ENCODE measurements at regions not wholly inside any gene's neighbourhood (a gene's known extent, or its start where the extent isn't known, plus 50 kb on each side); places are given as distances from the start of the nearest gene placed in this dataset.

DNA sequence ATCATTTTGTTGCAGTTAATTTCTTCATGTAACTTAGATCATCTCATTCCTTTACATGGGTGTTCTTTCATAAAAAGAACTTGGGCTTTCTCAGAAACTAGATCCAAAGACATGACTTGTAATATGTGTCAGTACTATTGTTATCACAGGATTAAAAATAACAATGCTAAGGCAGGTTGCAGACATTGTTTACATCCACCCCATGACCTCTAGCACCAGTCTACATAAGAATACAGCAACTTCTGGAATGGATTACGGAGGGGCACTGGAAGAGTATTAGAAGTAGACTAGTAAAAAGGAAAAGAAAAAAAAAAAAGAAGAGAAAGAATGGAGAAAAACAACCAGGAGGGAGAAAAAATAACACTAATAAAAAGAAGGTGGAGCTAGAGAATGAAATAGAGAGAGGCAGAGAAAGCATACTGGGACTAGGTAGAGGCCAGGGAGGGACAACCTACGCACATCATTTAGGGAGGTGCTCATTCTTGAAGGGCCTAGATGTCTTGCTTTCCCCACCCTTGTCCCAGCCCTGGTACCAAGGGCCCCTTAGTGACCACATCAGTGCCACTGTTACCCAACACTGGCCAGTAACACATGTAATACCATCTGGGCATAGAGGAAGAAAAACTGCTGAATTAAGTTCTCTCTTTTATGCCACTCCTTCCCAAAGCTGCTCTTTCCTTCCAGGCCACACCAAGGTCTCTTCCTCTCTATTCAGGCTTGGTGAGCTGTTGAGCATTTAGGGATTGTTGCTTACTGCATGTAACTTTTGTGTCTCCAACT, 70.6 kb upstream of the KLF7 start:
- DNase-seq (ENCODE audit: low read depth in 2 of 2): no peak

DNA sequence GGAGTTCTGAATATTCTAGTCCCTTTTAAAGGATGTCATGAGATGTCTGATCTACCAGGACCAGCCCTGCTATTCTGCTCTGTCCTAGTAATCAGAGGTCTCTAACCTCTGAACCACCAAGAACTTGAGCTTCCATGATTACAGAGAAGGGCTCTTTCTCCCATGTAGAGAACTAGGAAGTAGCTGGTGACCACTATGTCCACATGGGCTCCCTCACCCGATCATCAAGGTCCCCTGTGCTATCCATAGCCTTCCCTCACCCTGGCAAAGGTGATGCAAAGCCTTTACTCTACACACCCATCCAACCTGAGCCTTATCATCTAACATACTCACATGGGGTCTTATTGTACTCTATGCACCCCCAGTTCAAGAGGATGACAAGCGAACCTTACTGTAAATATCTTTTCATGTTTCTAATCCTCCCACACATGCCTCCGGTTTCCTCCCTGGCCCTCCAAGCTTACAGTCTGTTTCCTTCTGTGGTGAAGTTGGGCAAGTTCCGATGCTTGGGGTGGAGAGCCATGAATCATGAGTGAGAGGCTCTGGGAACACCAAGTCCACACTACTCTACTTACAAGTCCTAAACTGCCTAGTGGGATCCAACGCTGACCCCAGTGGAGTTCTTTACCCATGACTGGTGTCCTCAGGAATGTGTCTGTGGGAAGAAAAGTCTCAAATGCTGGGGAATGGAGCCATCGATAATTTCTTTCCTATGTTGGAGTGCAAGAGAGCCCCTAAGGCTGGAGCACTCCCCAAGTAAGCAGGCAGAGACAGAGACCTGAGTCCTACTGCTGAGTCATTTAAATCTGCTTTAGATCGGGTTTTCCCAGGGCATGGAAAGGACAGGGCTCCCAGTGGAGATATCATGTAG, 73.3 kb upstream of the KLF7 start:
- DNase-seq (ENCODE audit: low read depth in 2 of 2): peak; percentile 15 to 32

DNA sequence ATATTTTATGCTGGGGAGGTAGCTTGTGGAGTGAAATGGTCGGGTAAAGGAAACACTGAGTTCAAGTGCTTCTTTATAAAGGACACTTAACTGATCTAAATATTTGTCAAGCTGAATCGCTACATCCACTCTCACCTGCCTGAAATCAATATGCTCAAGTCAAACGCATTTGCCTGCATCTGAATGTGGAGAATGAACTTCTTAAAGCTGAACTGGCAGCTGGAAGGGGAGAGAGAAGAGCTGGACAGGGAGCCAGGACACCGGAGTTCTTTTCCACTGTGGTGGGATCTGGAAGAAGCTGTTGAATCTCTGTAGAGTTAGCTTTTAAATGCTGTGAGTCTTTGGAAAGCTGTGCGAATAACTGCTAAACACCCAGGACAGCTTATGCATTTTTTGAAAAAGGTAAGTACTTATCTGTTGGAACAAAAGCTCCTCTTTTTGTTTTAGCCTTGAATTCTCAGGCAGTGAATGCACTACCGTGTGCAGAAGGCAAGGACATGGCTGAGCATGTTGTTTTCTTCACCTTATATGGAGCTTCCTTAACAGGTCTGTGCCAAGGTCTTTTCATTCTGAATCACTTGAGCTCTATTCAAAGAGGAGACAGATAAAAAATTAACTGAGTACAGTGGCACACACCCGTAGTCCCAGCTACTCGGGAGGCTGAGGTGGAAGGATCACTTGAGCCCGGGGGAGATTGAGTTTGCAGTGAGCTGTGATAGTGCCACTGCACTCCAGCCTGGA, 74.2 kb upstream of the KLF7 start:
- DNase-seq (ENCODE audit: low read depth in 2 of 2): no peak

DNA sequence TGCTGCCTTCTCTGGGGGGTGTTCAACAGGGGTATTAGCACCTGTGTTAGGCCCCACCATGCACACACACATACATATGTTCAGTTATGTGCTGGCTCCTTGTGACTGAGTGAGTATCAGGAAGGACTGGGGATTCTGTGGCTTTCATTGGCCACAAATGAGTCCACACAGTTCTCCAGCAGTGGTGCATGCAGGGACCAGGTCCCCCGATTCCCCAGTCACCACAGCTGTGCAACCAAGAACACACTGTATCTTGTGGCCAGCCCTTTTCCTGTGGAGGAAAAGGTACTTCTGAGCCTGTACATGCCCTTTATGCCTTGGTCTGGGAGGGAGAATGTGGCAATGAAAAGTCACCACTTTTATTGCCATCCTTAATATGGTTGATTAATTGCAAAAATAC, 74.9 kb upstream of the KLF7 start:
- DNase-seq (ENCODE audit: low read depth in 2 of 2): no peak

DNA sequence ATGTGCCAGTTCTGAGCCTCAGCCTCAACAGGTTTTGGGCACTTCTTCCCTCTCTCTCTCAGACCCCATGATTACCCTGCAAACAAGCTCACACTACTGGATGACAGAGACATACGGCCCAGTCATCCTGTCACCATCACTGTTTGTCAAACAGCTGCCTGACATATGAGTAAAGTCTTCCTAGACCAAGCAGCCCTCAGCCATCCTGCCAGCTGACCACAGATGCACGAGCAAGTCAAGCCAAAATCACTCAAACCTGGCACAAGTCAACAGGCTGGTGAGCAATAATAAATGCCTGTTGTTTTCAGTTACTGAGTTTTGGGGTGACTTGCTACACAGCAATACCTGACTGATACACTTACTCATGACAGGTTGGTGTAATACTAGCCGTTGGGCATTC, 75.5 kb upstream of the KLF7 start:
- no peak for DNase-seq (ENCODE audit: low read depth in 2 of 2)

DNA sequence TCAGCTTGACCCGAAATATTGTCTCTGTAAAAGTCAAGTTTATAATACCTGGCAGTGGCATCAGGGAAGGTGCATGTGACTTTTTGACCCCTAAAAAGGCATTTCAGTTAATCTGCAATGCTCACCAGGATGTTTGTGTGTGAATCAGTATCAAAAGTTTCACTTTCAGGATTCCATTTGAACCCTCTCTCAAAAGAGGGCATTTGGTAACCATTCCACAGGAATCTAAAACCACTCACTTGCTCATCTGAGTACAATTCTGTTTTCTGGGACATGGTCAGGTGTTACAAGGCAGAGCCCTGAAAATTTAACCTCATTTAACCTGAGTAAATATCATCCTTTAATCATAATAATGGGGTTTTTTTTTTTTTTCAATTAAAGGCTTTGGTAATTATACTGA, 77.9 kb upstream of the KLF7 start:
- DNase-seq (ENCODE audit: low read depth in 2 of 2): no peak

DNA sequence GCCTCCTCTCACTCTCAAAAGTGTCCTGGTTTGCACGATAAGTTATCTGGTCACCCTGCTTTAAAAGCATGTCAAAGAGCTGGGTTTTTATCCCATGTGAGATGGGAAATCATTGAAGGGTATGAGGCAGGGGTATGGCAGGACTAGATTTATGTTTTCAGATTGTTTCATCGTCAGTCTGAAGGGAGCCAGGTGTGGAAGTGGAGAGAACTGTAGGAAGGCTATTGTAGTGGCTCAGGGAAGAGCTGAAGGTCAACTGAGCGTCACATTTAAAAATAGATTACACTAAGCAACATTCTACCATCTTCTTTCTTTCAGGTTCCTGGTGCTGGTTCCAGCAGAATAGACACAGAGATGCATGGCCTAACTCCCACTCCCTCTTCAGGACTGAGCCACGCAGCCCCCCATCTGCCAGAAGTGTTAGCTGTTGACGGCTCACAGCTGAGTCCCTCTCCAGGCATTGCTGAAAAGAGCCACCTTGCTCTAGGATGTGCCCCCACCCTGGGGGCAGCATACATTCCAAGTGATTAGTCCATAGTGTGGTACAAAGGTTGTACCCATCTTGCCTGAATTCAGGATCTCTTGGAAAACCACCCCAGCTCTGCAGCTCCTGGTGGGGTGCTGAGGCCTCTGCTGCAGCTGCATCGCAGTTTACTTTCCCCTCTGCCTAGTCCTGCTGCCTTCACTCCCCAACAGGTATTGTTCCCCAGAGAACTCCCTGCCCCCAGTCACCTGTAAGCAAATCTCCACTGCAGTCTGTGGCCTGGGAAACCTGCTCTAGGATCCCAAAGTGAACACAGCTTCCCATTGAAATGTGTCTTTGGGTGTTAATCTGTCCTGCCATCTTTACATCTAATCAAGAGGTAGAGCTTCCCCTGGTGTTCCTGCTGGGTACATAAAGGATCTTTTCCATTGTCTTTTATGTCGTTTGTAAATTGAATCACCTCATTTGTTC, 79.5 kb upstream of the KLF7 start:
- DNase-seq (ENCODE audit: low read depth in 2 of 2): no peak

DNA sequence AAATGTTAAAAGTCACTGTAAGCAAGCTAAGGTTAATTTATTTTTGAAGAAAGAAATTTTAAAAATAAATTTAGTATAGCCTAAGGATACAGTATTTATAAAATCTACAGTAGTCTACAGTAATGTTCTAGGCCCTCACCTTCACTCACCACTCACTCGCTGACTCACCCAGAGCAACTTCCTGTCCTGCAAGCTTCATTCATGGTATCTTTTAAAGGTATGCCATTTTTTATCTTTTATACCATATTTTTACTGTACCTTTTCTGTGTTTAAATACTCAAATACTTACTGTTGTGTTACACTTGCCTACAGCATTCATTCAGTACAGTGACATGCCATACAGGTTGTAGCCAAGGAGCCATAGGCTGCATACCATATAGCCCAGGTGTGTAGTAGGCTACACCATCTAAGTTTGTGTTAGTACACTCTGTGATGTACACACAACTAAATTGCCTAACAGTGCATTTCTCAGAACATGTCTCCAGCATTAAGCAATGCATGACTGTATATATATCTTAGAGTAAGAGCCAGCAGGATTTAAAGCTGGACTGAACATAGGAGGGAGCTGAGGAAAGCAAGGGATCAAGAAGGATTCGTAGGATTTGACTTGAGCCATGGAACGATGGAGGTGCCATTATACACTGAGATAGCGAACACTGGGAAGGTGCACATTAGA, 83.1 kb upstream of the KLF7 start:
- DNase-seq (ENCODE audit: low read depth in 2 of 2): no peak

DNA sequence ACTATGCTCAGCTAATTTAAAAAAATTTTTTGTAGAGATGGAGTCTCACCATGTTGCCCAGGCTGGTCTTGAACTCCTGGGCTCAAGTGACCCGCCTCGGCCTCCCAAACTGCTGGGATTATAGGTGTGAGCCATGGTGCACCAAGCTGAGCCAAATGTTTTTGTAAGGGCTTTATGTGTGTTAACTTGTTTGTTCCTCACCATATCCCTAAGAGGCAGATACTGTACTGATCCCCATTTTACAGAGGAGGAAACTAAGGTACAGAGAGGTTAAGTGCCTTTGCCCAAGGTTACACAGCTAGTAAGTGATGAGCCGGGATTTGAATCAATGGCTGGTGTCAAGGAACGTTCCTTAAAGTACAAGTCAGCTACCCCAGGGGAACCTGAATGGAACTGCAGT, 85.3 kb upstream of the KLF7 start:
- no peak for DNase-seq (ENCODE audit: low read depth in 2 of 2)

DNA sequence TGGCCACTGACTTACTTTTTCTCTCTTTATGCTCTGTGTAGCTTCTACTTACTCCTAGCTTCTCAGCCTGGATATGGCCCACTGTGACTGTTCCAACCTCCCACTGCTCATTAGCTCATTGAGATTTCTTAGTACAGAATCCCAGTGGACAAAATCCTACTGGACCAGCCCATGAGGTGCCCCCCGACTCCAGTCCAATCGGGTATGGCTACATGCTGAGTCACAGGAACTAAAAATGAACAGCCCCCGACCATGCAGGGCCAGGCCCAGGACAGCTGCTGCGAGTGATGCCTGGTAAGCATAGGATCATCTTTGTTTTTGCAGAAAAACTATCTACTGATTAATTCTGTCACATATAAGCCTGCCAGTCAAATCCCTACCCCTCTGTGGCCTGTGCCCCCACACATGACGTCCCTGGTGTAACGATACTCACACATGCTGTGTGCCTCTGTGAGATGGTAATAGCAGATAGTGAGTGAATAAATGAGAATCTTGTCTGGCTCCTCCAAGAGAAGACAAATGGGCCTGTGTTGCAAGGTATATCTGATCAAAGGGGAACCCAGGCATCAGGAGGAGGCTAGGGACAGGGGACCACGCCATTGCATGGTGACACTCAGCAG, 85.9 kb upstream of the KLF7 start:
- DNase-seq (ENCODE audit: low read depth in 2 of 2): no peak

DNA sequence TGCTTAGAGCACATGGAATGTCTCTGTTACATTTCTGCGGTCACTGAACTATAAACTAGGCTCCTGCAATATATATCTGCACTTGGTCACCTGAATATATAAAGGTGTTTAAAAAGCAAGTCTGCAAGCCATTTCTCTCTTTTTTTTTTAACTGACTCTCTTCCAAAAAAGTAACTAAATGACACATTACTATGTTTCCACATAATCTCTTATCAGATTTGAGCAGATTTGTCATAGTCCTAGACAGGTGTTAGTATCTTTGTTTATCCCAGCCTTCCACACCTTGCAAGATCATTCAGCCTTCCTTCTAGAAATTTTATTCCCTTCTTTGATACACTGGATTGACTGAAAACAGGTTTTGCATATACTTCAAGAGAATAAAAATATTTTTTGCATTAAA, 86.7 kb upstream of the KLF7 start:
- DNase-seq (ENCODE audit: low read depth in 2 of 2): no peak

DNA sequence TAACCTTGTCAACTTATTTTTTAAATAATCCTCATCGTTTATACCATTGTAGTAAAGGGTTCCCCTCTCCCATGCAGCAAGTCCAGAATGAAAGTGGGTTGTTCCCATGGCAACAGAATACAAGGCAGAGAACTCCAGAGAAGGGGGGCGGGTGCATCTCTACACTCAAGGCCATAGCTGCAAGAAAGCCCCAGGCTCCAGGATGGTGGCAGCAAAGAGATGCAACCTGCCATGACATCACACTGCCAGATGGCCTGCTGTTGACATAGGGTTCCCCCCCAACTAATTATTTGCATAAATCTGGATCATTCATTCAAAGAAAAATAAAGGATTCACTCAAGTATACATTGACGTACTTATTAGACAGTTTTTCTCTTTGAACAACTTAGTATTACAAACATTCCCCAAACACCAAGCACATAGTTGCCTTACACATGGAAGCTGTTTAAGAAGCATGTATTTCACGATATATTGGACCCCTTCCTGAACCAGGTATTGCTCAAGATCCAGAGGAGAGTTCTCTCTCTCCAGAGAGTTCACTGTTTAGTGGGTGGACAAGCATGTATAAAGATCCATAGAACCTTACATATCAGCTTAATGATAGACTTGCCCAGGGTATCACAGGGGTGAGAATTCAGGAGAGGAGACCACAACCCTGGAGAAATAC, 87.4 kb upstream of the KLF7 start:
- DNase-seq (ENCODE audit: low read depth in 2 of 2): no peak

DNA sequence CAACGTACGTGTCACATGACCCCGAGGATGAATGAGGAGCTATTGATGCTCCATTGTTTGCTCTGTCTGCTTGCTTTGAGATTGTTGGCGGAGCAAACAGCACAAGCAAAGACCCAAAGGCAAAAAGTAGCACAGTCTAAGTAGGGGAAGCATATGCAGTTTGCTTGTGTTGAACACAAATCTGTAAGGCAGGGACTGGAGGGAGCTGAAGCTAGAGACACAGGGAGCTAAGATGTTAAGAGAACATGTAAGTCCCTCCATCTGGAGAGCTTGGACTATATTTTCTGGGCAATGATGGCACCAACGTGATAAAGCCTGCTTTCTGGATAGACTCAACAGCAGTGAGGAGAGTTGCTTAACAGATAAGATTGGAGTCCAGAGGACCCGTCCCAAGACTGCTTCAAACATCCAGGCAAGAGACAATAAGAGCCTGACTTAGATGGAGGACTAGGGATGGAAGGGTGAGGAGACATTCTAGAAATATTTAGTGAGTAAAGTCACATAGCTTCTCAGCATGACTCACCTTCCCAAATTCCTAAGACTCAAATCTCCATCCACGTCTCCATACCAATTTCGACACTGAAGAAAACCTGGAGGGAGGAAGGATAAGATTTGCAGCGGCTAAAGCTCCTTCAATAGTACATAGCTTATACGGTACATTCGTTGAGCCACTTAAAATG, 88.1 kb upstream of the KLF7 start:
- DNase-seq (ENCODE audit: low read depth in 2 of 2): no peak

DNA sequence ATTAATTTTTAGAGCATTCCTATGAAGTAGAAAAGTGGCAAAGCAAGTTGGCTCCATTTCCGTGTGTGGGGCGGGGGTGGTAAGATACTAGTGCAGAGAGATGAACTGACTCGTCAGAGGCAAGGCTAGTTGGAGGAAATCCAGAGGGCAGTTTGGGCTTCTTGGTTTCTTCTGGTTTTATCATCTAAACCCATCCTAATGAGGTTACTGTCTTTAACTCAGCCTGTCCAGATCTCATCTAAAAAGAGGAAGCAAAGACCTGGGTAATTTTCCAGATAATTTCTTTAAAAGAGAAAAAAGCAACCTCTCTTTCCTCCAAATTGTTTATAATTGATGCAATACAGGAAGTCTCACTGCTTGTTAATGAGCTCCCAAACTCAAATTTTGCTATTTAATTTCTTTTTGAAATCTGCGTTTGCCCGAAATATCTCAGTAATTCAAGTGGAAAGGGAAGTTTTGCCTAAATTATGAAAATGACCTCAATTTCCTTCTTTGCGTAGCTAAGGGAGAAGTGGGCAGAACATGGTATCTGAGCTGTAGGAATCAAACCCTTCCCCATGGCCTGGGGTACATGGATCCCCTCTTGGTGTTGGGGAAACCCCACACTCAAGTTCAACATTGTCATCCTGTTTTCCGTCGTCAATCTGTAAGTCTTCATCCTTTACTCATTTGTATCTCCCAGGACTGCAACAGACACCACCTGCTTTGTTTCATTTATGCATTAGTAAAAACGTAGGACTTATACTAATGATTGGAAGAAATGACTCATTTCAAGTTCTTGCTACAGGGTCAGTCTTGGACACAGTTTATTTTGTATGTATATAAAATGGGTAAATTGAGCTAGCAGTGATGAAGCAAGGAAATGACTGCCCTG, 89.1 kb upstream of the KLF7 start:
- DNase-seq (ENCODE audit: low read depth in 2 of 2): no peak

DNA sequence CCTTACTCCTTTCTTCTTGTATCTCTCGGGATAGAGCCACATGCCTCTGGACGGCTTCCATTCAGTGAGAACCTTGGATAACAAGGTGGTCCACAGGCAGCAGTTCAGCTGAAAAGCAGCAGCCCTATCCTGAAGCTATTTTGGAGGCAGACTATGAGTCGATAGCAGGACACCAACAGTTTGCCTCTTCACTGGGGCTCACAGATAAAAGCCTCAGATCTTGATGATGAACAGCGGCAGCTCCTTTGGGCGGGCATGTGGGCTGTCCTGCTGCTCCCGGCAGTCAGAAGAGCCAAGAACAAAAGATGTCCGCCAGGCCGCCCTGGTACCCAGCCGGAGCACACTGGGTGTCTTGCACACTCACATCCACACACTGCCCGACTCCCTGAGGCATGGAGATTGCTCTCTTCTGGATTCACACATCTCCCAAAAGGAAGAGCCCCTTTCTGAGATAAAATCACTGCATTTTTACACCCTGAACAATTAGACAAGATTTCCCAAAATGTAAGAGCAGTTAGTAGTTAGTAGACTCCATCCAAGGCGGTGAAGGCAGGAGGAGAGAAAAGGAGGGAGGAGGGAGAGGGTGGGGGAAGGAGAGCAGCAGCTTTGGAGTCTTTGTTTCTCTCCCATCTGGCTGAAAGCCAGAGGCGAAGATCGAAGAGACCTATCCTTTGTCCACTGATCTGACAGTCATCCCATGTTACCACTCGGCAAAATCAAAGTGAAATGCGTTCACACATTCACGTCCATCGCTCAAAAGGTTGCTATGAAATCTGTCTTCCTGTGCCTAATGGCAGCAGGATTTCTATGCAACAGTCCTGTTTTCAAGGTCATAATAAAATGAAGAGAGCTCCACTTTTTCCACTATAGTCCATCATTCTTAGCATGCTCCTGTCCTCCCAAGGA, 90.1 kb upstream of the KLF7 start:
- no peak for DNase-seq (ENCODE audit: low read depth in 2 of 2)

DNA sequence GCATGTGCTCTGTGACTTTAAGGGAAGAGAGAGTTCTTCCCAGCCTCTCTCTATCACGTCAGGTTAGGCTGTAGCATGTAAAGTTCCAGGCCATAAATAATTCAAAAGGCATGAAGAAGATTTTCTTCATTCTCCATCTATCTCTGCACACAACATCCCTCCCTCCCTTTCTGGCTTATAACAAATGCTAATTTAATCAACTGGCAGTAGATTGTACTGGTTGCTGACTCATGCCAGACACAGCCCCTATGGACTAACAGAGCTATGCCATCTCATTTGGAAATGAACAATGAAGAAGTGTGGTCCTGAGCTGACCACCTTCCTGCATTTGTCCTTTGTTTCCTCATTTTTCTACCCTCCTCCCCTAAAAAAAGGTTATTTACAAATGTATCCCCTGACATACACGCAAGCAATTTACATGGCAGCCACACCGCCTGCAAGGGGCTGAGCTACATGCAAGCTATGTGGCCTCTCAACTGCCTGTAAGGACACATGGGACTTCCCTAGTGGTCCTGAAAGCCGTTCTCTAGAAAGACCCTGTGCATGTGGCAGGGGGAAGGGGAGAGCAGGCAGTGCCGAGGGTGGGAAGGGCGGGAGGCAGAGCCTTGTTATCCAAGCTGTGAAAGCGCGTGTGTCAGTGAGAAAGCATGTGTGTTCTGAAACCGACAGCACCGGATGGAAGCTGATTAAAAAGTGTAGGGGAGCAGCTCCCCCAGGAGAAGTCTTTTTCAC, 90.9 kb upstream of the KLF7 start:
- no peak for DNase-seq (ENCODE audit: low read depth in 2 of 2)
